Embryonic facial prominence (tissue), 1 donor: ENCODE measurements at regions not wholly inside any gene's neighbourhood (a gene's known extent, or its start where the extent isn't known, plus 50 kb on each side); places are given as distances from the start of the nearest gene placed in this dataset.

ENCODE experiments used
- DNase-seq: peaks from one replicate; pipeline ENCODE4 v3.0.0-alpha.2; 2016; ENCODE audit errors: extremely low spot score

GRCh38 chr18:29241199-29241598 is 1064.3 kb upstream of the CDH2 start:
- no peak for DNase-seq

- no peak for DNase-seq
Measured at GRCh38 chr18:29234751-29235150, 1057.8 kb upstream of the CDH2 start.

- DNase-seq = no peak
Measured at GRCh38 chr18:29226213-29226612, 1049.3 kb upstream of the CDH2 start.

GRCh38 chr18:29225351-29225750 is 1048.4 kb upstream of the CDH2 start:
- no peak for DNase-seq

- no peak for DNase-seq
Measured at GRCh38 chr18:29218091-29218490, 1041.2 kb upstream of the CDH2 start.

GRCh38 chr18:29217124-29217915 is 1040.4 kb upstream of the CDH2 start:
- no peak for DNase-seq

GRCh38 chr18:29198834-29199233 is 1021.9 kb upstream of the CDH2 start:
- no peak for DNase-seq

GRCh38 chr18:29196307-29196706 is 1019.4 kb upstream of the CDH2 start:
- DNase-seq = no peak

- DNase-seq = no peak
Measured at GRCh38 chr18:29191263-29191662, 1014.3 kb upstream of the CDH2 start.

- no peak for DNase-seq
Measured at GRCh38 chr18:29188760-29189159, 1011.8 kb upstream of the CDH2 start.

- no peak for DNase-seq
Measured at GRCh38 chr18:29185801-29186200, 1008.9 kb upstream of the CDH2 start.

- DNase-seq = no peak
Measured at GRCh38 chr18:29184654-29185053, 1007.7 kb upstream of the CDH2 start.

- no peak for DNase-seq
Measured at GRCh38 chr18:29181151-29181901, 1004.4 kb upstream of the CDH2 start.

GRCh38 chr18:29176681-29177080 is 999.8 kb upstream of the CDH2 start:
- DNase-seq = no peak

GRCh38 chr18:29174891-29175290 is 998.0 kb upstream of the CDH2 start:
- DNase-seq = no peak

- no peak for DNase-seq
Measured at GRCh38 chr18:29172756-29173067, 995.8 kb upstream of the CDH2 start.

GRCh38 chr18:29171892-29172755 is 995.2 kb upstream of the CDH2 start:
- no peak for DNase-seq

- no peak for DNase-seq
Measured at GRCh38 chr18:29169599-29169998, 992.7 kb upstream of the CDH2 start.

GRCh38 chr18:29164993-29165599 is 988.2 kb upstream of the CDH2 start:
- no peak for DNase-seq

GRCh38 chr18:29164020-29164706 is 987.2 kb upstream of the CDH2 start:
- DNase-seq = no peak

- DNase-seq = no peak
Measured at GRCh38 chr18:29163596-29163995, 986.7 kb upstream of the CDH2 start.
